HG03159 (cell line): ENCODE measurements at regions not wholly inside any gene's neighbourhood (a gene's known extent, or its start where the extent isn't known, plus 50 kb on each side); places are given as distances from the start of the nearest gene placed in this dataset.

Experiments
- ATAC-seq: cut with Tn5 transposase; IDR thresholded peaks from one replicate; pipeline ENCODE4 v1.9.1; 2021; ENCODE audit warnings: mild to moderate bottlenecking, moderate library complexity; ENCODE audit not compliant: unreplicated experiment

- no peak for ATAC-seq
Observed at GRCh38 chr10:58885146-58885545, 291.3 kb upstream of the PHYHIPL start.

DNA sequence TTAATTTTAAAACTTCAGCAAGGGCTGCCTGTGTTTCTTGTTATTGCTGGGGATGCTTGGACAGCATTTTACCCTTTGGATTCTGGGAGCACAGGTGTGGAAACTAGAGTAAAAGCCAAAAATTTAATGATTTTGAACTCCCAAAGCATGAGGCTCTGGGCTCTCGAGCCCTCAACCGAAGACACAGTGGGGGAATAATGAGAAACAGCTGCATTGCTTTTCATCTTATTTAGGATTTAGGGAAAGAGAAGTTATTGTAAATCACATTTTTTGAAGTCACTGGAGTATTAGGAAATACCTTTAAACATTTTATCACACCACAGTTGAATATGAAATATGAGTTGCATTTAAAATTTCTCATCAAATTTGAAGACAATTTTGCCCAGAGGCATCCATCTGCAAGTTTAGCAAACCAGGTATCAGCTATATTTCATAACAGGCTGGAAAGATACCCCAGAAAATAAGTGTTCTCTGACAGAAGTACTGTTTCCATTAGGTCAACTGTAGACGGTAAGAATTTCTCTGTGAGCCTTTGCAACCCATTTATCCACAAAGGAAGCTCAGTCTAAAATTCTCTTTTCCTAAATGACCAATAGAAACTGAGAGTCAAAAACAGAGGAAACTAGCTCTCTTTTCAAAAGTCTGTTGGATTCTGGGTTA, 290.6 kb upstream of the PHYHIPL start:
- no peak for ATAC-seq

DNA sequence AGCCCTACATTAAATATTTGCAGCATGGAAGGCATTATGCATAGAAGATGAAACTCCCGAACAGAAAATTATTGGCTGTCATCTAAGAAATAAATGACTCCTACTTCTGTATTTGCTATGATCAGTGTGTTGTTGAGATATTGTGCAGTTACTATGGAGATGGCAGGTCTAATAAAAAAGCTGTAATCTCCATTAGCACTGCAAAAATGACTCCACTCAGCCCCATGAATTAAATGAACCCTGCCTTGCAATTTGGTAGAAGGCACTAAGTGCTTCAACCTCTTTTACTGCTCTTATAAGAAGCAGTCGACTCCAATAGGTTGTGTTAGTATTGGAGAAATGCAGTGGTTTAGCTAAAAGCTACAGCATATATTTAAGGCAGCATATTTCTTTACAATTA, 290.0 kb upstream of the PHYHIPL start:
- no peak for ATAC-seq

DNA sequence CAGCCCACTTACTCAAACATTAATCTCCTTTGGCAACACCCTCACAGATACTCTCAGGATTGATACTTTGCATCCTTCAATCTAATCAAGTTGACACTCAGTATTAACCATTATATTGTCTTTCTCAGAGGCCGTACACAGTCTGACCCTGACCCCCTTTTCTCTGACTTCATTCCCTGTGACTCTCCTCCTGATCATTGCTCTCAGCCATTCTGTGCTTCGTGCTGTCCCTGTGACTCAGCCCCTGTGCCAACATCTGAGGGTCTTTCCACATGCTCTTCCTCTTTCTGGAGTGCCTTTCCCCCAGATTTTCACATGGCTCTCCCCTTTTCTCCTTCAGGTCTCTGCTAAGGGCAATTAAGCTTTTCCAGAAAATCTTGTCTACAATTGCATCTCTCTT, 289.0 kb upstream of the PHYHIPL start:
- ATAC-seq, result no peak

- no peak for ATAC-seq
Observed at GRCh38 chr10:58888957-58889356, 287.5 kb upstream of the PHYHIPL start.

DNA sequence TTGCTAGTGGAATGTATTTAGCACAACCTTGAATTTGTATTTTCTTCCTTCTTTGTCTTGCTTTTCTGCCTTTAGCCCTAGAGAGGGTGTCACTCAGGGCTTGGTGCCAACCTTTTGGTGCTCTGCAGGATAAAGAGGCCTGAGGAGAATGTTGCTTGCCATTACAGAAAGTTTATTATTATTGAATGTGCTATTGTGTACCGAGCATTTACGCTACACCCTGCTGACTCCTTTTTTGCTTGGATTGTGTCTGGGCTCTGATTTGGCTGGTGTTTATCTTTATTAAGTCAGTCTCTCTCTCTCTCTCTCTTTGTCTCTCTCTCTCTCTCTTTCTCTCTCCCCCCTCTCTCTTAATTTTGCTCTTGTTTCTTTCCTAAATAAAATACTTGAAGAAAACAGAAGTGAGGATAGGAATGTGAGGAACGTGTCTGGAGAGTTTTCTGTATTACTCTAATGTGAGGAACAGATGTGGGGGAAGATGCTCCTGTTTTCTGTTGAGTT, 284.4 kb upstream of the PHYHIPL start:
- no peak for ATAC-seq

- ATAC-seq, result no peak
Observed at GRCh38 chr10:58894929-58895328, 281.5 kb upstream of the PHYHIPL start.

DNA sequence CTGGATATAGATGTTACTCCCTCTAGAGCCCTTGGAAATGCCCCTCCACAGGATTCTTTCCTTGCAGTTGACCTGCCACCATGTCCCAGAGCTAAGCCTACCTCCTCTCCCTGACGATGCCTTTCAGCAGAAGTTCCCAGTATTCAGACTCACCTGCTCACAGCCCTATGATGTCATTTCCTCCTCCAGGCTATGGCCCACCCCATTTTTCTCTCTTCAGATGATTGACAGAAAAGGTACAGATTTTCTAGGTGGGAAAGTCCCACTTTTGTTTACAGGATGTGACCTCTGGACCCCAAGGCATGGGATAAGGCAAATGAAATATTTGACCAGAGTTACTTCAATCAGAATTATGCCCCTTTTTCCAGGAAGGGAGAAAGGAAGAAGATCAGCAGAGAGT, 280.2 kb upstream of the PHYHIPL start:
- no peak for ATAC-seq

DNA sequence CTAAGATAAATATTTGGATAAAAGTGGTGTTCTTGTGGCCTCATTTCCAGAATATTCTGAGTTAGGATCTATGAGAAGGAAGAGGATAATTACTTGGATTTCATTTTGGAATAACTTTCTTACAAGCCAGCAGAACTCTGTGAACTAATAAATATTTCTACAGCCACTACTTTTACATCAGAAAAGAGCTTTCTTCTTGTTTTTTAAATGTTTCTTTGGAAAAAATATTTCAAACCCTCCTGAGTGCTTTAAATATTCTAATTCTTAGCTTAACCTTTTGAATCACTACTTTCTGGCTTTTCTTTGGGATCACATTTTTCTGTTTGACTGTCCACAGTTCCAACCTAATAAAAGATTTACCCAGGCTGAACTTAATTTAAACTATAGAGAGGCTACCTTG, 279.2 kb upstream of the PHYHIPL start:
- ATAC-seq, result no peak

DNA sequence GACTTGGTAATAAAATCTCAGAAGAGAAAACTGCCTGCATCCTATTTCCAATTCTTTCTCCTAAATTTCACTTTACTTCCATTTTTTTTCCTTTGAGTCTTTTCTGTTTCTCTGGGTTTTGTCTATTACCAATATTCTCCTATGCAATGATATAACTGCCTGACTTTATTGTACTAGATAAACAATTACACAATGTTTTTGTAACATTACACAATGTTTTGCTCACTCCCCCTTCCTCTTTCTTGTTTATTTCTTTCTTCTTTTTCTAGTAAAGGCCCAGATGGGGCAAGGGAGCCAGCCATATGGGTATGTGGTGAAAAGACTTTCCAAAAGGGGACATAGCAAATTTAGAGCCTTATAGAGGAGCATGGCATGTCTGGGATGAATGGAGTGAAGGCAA, 278.7 kb upstream of the PHYHIPL start:
- ATAC-seq, result no peak

DNA sequence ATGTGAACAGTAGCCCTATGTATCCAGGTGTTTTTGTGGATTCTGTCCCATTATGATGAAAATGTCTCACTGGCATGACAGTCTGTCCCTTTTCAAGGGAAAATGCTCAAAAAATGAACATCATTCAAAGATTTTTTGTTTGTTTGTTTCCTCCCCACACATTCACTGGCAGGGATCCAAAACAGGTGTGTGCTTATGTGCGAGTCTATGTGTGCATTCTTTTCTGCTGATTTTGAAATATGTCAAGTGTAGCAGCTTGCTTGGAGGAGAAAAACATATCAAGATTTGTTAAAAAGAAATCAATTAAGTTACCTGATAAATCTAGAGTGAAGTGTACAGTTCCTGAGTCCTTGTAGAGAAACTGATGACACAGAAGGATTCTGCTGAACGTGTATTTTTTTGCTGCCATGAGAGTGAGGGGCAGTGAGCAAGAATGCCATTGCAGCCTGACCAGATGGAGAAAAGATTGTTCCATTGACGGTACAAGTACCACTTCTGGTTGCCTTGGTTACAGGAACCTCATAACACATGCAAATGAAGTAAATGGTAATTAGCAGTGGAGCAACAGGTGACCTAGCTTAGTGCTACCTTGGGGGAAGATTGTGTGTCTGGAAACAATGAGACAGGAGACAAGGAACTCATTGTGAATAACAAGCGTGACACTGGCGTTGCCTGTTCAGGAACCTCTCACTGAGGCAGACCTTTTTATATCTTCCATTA, 277.4 kb upstream of the PHYHIPL start:
- no peak for ATAC-seq

GRCh38 chr10:58901092-58901646, 275.3 kb upstream of the PHYHIPL start:
- ATAC-seq, result no peak

GRCh38 chr10:58903071-58903470, 273.4 kb upstream of the PHYHIPL start:
- no peak for ATAC-seq

DNA sequence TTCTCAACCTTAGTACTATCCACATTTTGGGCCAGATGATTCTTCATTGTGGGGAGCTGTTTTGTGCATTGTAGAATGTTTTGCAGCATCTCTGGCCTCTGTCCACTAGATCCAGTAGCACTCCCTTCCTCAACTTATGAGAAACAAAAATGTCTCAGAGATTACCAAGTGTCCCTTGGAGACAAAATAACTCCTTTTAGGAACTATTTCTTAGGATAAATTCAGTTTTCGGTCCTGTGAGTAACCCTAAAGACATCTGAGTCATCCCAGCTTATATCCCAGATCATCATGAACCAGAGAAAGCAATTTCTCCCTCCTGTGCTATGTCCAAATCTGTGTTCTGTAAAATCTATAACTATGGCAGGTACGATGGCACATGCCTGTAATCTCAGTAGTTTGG, 266.6 kb upstream of the PHYHIPL start:
- ATAC-seq, result no peak

DNA sequence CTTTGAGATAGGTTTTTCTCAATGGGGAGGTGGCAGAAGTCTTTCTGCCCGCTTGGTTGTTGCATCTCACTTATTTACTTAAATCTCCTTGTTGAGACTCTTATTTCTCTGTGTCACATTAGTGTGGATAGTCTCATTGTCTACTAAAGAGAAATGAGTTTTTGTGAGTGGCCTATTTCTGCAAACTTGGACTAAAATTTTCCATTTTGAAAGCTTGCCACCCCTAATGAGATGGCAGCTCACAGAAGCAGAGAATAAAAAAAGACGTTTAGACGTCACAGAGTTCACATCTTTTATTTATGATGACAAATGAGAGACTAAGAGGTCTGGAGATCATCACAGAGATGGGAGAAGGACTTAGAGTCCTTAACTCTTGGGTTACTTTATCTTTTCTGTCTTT, 262.7 kb upstream of the PHYHIPL start:
- no peak for ATAC-seq

DNA sequence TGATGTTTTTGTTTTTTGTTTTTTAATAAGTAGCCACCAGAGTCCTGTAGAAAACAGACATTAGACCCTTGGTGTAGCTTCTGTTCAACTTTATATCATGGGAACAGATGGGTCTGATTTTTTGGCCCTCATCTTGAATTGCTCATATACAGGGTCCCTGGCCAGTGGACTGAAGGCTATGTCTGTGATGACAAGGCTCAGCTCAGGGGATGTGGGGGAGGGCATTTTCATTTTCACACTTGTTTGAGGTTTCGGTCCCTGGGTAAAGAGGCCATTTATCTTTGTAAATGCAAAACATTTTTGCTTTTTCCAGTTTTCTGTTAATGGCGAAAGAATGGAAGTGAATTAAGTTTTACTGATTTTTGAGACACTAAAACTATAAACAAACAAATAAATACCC, 257.6 kb upstream of the PHYHIPL start:
- no peak for ATAC-seq

GRCh38 chr10:58919927-58920654, 256.4 kb upstream of the PHYHIPL start:
- no peak for ATAC-seq

- ATAC-seq, result no peak
Observed at GRCh38 chr10:58920655-58921003, 255.8 kb upstream of the PHYHIPL start.

- no peak for ATAC-seq
Observed at GRCh38 chr10:58921421-58921855, 255.0 kb upstream of the PHYHIPL start.

DNA sequence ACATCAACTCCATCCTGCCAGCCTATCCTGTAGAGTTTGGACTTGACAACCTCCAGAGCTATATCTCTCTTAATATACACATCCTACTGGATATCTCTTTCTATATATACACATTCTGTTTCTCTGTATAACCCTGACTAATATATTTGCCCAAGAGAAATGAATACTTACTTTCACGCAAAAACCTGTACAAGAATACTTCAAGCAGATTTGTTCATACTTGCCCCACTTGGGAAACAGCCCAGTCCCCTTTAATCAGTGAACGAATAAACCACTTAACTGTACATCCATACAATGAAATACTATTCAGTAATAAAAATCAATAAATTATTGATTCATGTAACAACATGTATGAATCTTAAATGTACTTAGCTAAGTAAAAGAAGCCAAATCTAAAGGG, 251.1 kb upstream of the PHYHIPL start:
- no peak for ATAC-seq

DNA sequence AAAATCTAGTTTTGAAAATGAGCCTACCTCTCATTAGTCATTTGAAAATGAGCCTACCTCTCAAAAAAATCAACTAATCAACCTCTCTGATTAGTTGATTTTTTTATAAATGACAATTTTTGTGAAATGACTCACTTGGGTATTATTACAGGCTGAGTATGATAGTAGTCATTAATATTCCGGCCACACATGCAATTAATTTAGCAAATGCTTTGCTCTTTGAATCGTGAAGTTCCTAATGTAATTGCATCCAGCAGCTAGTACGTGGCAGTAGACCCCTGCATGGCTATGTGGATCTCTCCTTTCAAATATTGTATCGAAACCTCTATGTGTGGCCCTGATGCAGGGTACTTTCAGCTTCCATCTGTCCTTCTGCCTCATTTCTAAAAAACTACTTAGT, 245.9 kb upstream of the PHYHIPL start:
- ATAC-seq, result no peak

DNA sequence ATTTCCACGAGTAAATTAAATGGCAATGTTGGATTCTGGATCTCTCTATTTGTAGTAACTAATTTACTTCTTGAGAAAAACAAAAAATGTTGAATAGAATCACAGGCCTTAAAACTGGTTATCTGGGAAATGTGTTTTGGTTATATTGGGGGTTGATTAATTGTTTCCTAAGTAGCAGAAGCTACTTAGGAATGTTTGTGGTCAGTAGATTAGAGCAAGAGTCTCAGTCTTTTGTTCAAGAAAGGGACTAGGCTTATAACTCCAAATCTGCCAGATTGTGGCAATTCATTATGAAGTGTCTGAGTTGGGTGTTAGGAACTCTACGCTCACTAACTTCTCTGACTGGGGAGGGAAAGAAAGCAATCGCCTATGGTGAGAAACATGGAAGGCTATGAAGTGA, 244.3 kb upstream of the PHYHIPL start:
- ATAC-seq, result no peak
